ENCODE measurements at regions not wholly inside any gene's neighbourhood (a gene's known extent, or its start where the extent isn't known, plus 50 kb on each side); places are given as distances from the start of the nearest gene placed in this dataset.

DNA sequence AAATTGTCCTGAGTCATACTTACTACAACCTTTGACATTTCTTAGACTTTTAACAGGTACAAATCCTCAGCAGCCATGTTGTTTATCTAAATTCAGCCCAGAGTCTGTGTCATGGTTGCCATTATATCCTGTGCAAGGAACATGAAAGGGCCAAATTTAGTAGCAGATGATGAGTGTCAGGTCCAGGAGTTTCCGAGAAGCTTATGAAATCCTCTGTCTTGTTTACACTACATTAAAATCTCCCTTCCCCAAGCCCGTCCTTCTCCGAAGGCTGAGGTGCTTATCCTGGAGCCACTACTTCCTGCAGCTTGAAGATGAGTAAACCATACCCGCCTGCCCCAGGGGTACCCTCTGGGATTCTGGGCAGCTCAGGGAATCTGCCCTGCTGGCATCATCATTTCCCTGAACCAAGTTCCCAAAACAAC, 102.6 kb upstream of the SERP2 start:
- no peak for DNase-seq (ENCODE audit: insufficient read length, low spot score)
- FAIRE-seq = no peak

DNA sequence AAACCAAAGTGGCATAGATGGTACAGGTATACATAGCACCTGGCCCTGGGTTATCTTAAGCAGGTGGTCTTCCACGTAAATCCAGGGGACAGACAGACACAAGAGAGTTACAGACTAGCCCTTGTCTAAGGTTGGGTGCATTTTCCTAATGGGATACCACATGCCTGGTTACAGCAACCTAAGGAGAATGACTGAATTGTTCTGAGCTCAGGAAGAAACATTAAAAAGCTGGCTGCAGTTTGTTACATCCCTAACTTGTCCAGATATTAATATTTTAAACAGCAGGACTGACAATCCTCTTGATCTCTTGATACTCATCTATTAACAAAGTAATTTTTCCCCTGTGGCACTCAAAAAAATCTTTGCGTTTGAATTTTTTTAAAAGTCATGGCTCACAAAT, 102.2 kb upstream of the SERP2 start:
- FAIRE-seq (no peak), DNase-seq (ENCODE audit: insufficient read length, low spot score) (no peak)

DNA sequence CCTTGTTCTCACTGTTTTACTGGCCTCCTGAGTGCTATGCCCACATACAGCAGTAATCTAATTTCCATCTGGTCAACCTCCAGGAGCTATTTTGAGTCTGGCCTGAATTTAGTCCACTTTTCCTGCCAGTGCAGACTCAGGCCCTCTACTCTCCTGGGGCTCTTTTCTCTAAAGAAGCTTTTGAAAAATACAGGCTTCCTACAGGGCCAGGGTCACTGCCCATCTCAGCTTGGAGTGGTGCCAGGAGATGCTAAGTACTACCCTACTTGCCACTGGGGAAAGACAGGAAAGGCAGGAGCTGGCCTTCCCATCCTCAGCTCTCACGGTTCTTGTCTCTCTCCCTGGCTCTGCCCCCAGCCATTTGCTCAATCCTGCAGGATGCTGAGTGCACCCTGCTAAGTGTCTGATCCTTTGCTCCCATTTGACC, 101.7 kb upstream of the SERP2 start:
- DNase-seq (ENCODE audit: insufficient read length, low spot score) (no peak), FAIRE-seq (no peak)

DNA sequence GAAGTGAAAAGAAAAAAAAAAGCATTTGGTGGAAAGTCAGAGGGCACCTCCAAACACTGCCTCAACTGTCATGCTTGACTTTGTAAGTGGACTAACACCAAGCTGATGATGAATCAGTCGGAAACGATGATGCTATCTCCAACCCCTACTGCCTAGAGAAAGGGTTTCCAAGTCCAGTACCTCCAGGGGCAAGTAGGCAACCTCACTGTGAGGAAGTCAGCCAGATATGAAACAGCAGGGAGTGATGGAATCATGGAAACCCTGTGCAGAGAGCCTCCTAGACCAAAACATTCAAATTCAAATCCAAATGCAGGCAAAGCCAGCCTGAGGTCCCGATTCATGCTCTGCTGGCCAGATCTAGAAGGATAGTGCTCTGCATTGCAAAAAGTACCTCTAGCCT, 100.9 kb upstream of the SERP2 start:
- FAIRE-seq (no peak), DNase-seq (ENCODE audit: insufficient read length, low spot score) (no peak)

DNA sequence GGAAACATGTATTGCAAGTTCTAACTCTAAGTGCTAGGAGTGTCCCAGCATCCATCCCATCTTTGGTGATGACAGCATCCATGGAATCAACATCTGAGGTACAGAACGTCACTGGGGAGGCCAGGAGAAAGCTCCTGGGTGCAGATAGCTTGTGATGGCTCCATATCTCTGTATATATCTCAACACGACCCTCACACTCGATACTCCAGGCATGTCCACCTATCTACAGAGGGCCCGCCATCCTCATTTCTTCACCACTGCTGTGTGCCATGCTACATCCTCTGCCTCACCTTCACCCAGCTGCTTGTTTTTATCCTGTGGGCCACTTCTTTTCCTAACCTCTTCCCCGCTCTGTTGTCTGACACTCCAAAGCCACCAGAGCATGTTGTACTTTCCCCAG, 100.4 kb upstream of the SERP2 start:
- FAIRE-seq (no peak), DNase-seq (ENCODE audit: insufficient read length, low spot score) (no peak)

DNA sequence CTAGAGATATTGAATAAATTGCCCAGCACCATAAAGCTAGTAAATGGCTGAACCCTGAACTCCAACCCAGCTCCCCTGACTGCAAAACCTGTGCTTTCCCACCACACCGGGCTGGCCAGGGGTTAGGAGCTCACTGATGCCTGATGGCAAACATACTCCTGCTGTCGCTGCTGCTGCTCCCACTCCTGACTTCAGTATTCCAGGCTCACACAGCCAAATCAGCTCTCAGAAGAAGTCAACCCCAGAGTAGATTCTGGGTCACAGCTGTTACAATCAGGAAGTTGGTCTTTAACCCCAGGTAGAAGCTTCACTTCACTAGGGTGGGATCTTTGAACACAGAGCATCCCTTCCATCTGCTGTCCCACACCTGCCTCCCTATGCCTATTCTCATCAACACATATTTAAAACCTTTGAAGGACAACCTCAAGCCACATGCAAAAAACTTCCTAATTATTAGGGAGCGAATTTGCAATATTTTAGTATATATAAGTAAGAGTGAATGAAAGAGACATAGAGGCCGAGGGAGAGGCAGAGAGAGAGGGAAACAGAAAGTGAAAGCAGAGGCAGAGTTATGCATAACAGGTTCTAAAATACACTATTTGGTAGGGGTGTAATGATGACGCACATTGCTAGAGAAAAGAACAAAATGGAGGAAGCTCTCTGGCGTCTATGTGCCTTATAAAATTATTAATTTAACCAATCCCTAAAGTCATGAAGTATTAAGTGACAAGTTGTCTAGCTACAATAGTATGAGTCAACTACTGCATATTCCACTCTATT, 99.4 kb upstream of the SERP2 start:
- FAIRE-seq = no peak
- DNase-seq (ENCODE audit: insufficient read length, low spot score) = no peak

DNA sequence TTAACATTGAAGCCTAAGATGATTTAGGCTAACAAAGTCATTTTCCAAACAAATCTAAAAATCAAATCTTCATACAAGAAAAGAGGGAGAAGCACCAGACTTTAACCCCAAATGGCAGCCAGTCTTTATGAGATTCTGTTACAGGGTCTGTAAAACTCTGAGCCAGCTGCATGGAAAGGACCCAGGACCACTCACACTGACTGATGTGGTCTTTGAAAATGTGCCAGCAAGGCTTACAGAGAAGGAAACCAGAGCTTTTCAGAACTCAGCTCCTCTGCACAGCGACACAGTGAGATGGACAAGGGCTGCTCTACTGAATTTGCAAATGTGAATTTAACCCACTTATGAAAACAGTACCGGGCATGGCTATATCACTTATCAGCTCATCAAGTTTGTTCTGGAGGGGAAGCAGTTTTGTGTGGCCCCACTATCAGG, 98.8 kb upstream of the SERP2 start:
- no peak for FAIRE-seq
- DNase-seq (ENCODE audit: insufficient read length, low spot score) = no peak

DNA sequence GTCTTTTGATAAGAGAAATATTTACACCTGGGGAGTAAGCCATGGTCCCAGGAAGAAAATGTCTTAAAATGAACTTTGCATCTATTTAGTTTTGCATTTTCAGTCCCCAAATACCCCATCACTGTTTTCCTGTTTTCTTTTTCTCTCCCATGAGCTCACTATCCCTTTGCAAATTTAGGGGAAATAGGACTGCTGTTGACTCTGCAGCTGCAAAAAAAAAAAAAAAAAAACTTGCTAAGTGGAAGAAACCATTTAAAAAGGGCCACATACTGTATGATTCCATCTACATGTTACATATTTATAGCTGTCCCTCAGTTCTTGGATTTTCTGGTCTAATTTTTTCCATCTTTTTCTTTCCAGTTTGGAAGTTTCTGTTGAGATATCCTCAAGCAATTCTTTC, 98.2 kb upstream of the SERP2 start:
- DNase-seq (ENCODE audit: insufficient read length, low spot score) (no peak), FAIRE-seq (no peak)

DNA sequence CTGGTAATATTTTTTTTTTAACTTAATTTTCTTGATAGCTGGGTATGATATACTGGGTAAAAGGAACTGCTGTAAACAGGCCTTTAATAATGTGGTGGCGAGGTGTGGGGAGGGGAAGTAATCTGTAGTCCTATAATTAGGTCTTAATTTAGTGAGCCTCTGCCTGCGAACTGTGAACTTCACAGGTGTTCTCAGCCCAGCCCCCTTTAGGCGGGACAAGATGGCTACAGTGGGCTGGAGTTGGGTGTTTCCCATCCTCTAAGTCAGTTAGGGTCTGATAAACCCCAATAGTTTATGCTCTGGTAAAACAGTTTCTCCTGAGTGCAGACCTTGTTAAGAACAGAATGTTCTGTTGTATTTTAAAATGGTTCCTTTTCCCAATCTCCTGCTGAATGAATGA, 97.6 kb upstream of the SERP2 start:
- no peak for FAIRE-seq
- DNase-seq (ENCODE audit: insufficient read length, low spot score) = no peak

DNA sequence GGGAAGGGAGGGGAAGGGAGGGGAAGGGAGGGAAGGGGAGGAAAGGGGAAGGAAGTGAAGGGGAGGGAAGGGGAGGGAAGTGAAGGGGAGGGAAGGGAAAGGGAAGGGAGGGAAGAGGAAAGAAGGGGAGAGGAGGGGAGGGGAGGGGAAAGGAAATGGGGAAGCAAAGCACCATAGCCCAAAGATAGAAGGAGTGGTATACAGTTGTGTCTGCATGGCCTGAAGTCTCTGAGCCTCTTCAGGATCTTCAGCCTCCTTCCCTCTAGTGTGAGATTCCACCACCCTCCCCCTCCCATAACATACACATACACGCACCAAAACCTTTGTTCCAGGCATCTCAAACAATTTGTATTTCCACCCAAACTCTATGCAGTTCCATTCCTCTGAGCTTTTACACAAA, 96.2 kb upstream of the SERP2 start:
- no peak for DNase-seq (ENCODE audit: insufficient read length, low spot score)
- no peak for FAIRE-seq

DNA sequence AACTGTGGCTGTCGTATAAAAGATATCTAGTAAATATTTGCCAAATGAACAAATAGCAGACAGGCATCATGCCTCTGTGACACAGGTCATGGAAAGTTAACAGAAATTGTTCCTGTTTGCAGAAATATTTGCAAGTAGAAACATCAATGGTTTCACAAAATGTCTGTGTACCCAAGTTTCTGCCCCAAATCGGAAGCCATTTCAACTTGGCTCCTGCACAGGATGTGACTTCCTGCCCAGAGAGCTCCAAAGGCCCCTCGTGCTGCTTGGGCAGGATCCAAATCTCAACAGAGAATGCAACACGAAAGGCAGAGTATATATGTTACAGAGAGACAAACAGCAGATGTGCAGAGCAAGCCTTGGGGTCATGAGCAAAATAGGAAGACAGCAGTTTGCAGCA, 95.5 kb upstream of the SERP2 start:
- DNase-seq (ENCODE audit: insufficient read length, low spot score) (no peak), FAIRE-seq (no peak)

DNA sequence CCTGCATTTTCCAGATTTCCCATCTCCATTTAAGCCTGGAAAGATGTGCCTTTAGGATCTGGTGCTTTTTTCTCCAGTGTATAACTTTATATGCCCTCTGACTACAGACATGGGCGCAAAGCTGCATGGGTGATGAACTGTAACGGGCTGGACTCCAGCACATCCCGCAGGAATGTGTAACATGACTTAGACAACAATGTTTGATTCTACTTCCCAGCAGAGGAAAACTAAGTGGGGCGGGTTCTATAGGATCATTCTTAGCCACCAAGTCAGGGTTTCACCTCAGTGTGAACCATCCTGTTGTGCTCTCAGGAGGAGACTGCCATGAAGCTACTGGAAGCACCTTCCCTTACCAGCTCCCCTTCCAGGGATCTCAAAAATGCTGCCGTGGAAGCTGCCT, 93.2 kb upstream of the SERP2 start:
- FAIRE-seq (no peak), DNase-seq (ENCODE audit: insufficient read length, low spot score) (no peak)

DNA sequence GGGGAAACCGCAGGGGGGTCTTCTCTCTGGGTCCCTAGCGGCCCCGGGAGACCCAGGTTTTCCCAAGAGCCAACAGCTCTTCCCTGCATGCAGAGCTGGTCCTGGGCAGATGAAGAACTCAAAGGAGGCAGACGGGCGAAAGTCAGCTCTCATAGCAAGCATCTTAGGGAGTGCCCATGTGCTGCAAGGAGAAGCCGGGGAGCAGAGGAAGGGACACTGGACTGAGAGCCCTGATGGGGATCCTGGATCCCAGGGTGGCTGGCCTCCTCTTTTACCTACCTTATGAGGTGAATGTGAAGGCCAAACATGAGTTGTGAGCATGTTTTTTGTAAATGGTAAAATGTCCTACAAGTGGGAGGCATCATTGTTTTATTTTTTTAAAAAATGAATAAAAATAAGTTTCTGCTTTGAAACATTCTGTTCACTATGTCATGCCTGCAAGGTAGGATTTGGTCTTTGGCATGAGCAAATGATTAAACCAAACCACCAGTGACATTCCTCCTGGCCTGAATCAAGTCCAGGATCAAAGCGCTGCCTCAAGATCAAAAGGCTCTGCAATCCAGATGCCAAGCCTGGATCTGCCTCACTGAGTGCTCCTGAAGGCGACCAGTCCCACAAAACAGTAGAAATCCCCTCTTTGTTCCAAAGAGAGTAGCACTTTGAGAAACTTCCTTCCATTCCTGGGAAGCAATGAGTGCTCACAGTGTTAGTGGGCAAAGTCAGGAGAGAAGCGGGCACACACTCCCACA, 92.2 kb upstream of the SERP2 start:
- FAIRE-seq (no peak), DNase-seq (ENCODE audit: insufficient read length, low spot score) (no peak)

DNA sequence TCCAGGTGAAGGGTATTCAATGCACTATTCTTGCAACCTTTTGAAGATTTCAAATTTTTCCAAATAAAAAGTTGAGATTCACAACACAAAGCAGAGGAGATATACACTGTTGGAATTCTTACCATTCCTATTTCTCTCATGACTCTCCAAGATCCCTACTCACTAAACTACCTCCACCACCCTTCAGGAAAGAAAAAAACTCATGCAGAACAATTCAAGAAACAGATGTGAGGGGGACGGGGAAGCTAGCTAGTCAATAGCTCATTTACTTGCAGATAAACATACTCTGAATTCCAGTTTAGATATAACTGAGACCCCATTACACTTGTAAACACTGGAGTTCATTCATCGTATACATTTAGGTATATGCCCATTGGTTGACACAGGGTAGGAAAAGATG, 90.0 kb upstream of the SERP2 start:
- FAIRE-seq (no peak), DNase-seq (ENCODE audit: insufficient read length, low spot score) (no peak)

DNA sequence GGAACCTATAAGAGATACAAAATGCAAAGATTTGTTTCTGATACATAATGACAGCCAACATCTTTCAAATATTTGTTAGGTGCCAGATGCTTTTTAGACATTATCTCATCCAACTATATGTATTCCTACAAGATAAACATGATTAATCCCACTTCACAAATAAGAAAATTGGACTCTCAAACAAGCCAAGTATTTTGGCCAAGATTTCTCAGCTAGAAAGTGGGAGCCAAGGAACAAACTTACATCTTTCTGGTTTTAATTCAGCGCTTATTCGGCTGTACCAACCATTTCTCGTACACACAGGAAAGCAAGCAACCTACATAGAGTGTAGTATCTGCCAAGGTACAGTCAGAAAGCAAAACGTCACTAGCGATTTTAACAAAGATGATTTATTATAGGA, 85.7 kb upstream of the SERP2 start:
- DNase-seq (ENCODE audit: insufficient read length, low spot score) = no peak
- FAIRE-seq = no peak

DNA sequence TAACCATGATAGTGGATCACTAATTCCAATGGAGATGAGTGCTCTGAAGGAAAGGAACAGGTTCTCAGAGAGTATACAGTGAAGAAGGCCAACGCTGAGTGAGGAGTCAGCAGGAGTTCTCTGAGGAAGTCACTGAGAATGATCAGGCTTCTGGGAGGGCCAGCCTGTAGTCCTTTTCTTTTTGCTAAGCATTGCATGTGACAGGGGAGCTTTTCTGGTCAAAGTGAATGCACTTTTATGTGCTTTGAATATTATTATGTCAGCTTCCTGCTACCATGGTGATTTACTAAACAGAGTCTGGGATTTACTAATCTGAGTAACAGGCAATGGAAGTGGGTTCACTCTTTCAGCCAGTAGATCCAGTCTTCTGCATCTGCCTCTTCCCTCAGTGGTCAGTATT, 81.1 kb upstream of the SERP2 start:
- FAIRE-seq = no peak
- DNase-seq (ENCODE audit: insufficient read length, low spot score) = no peak

DNA sequence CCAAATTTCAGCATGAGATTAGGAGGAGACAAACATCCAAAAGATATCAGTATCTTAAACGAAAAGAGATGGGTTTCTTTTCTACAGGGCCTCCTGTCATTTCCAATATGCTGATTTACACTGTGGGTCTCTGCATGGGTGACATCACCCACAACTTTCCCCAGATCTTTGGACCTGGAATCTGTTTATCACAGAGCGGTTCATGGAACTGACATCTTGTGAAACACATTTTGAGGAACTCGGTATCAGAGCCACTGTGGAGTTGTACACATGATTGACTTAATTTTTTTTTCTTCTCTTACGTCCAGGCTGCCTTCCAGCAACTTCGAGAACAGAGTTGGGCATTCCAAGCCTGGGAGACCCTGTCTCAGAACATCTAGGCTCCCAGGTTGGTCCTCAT, 80.2 kb upstream of the SERP2 start:
- FAIRE-seq (no peak), DNase-seq (ENCODE audit: insufficient read length, low spot score) (no peak)

DNA sequence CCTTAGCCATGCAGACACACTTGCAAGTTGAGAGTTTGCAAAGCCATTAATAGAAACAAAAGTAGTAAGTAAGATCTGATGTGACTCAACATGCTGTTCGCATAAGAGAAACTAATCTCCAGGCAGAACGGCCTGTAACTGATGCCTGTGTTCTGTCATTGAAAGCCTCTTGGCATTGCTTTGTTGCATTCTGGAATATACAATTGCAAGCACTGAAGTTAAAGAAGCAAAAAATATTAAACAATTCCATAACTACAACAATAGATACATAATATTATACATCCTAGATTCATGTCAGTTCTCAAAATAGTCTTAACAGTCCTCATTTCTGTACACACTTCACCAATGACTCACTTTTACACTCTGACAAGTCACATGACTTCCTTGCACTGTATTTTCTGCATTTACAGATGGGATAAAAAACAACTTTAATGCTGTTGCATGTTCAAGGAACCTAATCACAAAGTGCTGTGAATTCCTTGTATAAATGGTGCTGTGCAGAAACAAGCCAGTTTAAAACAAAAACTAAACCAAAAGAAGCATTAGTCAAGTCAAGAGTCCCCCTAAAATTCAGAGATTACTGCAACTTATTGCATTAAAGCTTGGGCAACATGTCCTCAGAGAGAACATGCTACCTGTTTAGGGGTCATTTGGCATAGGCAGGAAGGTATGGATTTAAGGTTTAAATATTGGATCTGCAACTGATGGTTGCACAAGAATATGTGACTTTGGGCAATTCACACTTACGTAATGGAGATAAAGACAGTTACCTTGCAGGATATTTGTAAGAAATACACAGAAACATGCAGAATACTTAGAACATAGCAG, 79.5 kb upstream of the SERP2 start:
- FAIRE-seq = no peak
- DNase-seq (ENCODE audit: insufficient read length, low spot score) = no peak

DNA sequence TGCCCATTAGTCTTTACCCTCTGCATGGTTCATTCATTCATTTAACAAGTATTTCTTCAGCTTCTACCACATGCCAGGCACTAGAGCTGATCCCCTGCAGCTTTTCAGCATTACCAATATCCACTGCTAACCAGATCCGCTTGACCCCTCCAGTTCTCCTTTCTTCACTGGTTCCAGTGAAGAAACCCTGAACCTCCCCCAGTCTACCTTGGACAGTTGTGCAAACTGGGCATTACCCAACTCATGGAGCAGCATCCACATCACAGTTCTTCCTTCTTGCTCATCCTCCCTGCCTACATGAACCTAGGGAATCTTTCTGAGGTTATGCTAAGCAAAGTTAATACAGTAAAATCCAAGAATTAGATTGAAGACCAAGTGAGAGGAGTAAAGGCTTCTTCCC, 78.7 kb upstream of the SERP2 start:
- FAIRE-seq (no peak), DNase-seq (ENCODE audit: insufficient read length, low spot score) (no peak)

DNA sequence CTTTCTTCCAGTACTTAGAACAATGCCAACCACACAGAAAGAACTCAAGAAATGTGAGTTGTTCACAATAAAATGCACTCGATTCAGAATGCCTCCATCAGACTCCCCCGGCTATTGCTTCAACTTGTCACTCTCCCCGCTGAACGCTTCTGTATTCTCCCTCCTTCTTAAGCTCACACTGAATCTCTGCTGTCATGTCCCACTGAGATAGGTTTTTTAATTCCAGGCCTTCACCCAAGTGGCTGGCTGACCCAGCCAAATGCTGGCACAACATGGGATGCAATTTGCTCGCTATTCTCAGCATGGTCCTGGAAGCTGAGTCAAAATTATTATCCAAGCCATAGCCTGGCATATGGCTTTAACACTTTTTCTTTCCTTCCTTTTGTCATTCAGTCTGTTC, 76.8 kb upstream of the SERP2 start:
- DNase-seq (ENCODE audit: insufficient read length, low spot score) (no peak), FAIRE-seq (no peak)

DNA sequence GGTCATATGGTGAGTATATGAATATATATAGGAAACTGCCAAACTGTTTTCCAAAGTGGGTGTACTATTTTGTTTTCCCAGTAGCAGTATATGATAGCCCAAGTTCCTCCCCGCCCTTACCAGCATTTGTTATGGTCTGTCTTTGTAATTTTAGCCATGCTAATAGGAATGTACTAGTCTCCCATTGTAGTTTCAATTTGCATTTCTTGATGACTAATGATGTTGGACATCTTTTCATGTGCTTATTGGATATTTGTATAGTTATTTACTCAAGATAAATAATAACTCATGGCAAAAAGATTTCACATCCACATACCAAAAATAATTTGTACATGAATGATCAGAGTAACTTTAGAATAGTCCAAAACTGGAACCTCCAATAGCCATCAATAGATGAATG, 75.3 kb upstream of the SERP2 start:
- no peak for FAIRE-seq

More for the DNA sequence above, 75.3 kb upstream of the SERP2 start:
- DNase-seq (ENCODE audit: insufficient read length, low spot score) = no peak

Data from HTR-8/SVneo (cell line).